IMR-90 (cell line): ENCODE measurements at regions not wholly inside any gene's neighbourhood (a gene's known extent, or its start where the extent isn't known, plus 50 kb on each side); places are given as distances from the start of the nearest gene placed in this dataset.

Source experiments
- ATAC-seq: fragments of 200-7000 bp; cut with Tn5 transposase; 2 replicates; pipeline ENCODE4 v1.9.1; 2020; ENCODE audit warnings: low read depth, mild to moderate bottlenecking, moderate library complexity
- BruUV-seq: library from RNA; stranded (reverse); fragments of 400-500 nt; replicated peaks from 2 replicates; lab custom pipeline; 2021; lab: Mats Ljungman, UMichigan
- CTCF ChIA-PET: fragments of 300-600 bp; formaldehyde crosslinking; extraction: SDS; loops from one replicate; lab custom pipeline; 2021; ENCODE audit warnings: antibody characterized with exemption; lab: Yijun Ruan, JAX
- POLR2A ChIA-PET: fragments of 300-600 bp; sonication (Branson Sonifier 250); formaldehyde crosslinking; loops from one replicate; lab custom pipeline; 2022; ENCODE audit warnings: antibody characterized with exemption; ENCODE audit not compliant: unreplicated experiment; lab: Charles Lee
- DNase-seq: peaks from one replicate; pipeline ENCODE4 v3.0.0; 2013
- H2AFZ ChIP-seq: replicated peaks from 2 replicates; pipeline ENCODE3; 2013; ENCODE audit warnings: low read length, mild to moderate bottlenecking; ENCODE audit not compliant: poor library complexity
- H2AK5ac ChIP-seq: 2 replicates; pipeline ENCODE4 v1.6.1; 2013; ENCODE audit warnings: low read depth, low read length, inconsistent platforms
- H2AK9ac ChIP-seq: replicated peaks from 2 replicates; pipeline ENCODE3; 2013; ENCODE audit warnings: mild to moderate bottlenecking, low read depth, low read length, moderate library complexity; ENCODE audit not compliant: poor library complexity
- H2BK120ac ChIP-seq: 2 replicates; pipeline ENCODE4 v1.6.1; 2013; ENCODE audit warnings: low read depth, low read length, inconsistent platforms
- H2BK15ac ChIP-seq: 3 replicates; pipeline ENCODE4 v1.6.1; 2013; ENCODE audit warnings: low read depth, low read length, inconsistent platforms
- H2BK20ac ChIP-seq: 2 replicates; pipeline ENCODE4 v1.6.1; 2013; ENCODE audit warnings: low read depth, mild to moderate bottlenecking, inconsistent platforms, low read length, moderate library complexity
- H2BK5ac ChIP-seq: 2 replicates; pipeline ENCODE4 v1.6.1; 2013; ENCODE audit warnings: mild to moderate bottlenecking, low read depth, low read length, inconsistent platforms; ENCODE audit not compliant: poor library complexity, severe bottlenecking
- H3K14ac ChIP-seq: replicated peaks from 2 replicates; pipeline ENCODE4 v1.6.1; 2013; ENCODE audit warnings: low read depth, low read length, inconsistent platforms
- H3K18ac ChIP-seq: 2 replicates; pipeline ENCODE4 v1.6.1; 2013; ENCODE audit warnings: low read depth, low read length, control low read depth
- H3K23ac ChIP-seq: 2 replicates; pipeline ENCODE4 v1.6.1; 2013; ENCODE audit warnings: low read depth, low read length, inconsistent platforms
- H3K27ac ChIP-seq: 2 replicates; pipeline ENCODE4 v1.5.1; 2013; ENCODE audit warnings: mild to moderate bottlenecking, control low read depth, low read length; ENCODE audit not compliant: insufficient read depth
- H3K27me3 ChIP-seq: 2 replicates; pipeline ENCODE4 v1.6.1; 2013; ENCODE audit warnings: low read length; ENCODE audit not compliant: control insufficient read depth, insufficient read depth
- H3K36me3 ChIP-seq: 2 replicates; pipeline ENCODE4 v1.6.1; 2013; ENCODE audit warnings: low read length, mixed read lengths; ENCODE audit not compliant: control insufficient read depth, insufficient read depth
- H3K4ac ChIP-seq: 2 replicates; pipeline ENCODE4 v1.6.1; 2013; ENCODE audit warnings: low read depth, low read length, inconsistent platforms
- H3K4me1 ChIP-seq: 2 replicates; pipeline ENCODE4 v1.6.1; 2013; ENCODE audit warnings: low read length, mixed read lengths; ENCODE audit not compliant: control insufficient read depth, insufficient read depth
- H3K4me2 ChIP-seq: 2 replicates; pipeline ENCODE4 v1.6.1; 2013; ENCODE audit warnings: low read depth, mild to moderate bottlenecking, control low read depth, low read length, moderate library complexity
- H3K4me3 ChIP-seq: 2 replicates; pipeline ENCODE4 v1.5.1; 2013; ENCODE audit warnings: low read depth, mild to moderate bottlenecking, control low read depth, low read length, moderate library complexity; ENCODE audit not compliant: insufficient read depth
- H3K56ac ChIP-seq: 2 replicates; pipeline ENCODE4 v1.6.1; 2013; ENCODE audit warnings: low read length, inconsistent platforms; ENCODE audit not compliant: insufficient read depth; ENCODE audit errors: extremely low read depth
- H3K79me1 ChIP-seq, 2 experiments: 2 replicates each; pipeline ENCODE4 v1.6.1; 2013; ENCODE audit warnings: low read length in 2 of 2, inconsistent platforms in 1 of 2, low read depth in 1 of 2
- H3K9ac ChIP-seq: 2 replicates; pipeline ENCODE4 v1.6.1; 2013; ENCODE audit warnings: low read depth, low read length, control low read depth
- H3K9me1 ChIP-seq: 2 replicates; pipeline ENCODE4 v1.6.1; 2013; ENCODE audit warnings: low read length, inconsistent platforms; ENCODE audit not compliant: insufficient read depth
- H3K9me3 ChIP-seq: 2 replicates; pipeline ENCODE4 v1.6.1; 2013; ENCODE audit warnings: low read length; ENCODE audit not compliant: control insufficient read depth, insufficient read depth
- H4K20me1 ChIP-seq: 2 replicates; pipeline ENCODE4 v1.6.1; 2013; ENCODE audit warnings: low read length, inconsistent platforms; ENCODE audit not compliant: insufficient read depth
- H4K5ac ChIP-seq: 2 replicates; pipeline ENCODE4 v1.6.1; 2013; ENCODE audit warnings: mild to moderate bottlenecking, low read depth, low read length, control low read depth
- H4K8ac ChIP-seq, 2 experiments: 2 replicates each; pipeline ENCODE4 v1.6.1; 2013; ENCODE audit warnings: low read depth in 2 of 2, low read length in 2 of 2, control low read depth in 1 of 2, inconsistent platforms in 1 of 2
- H4K91ac ChIP-seq: 2 replicates; pipeline ENCODE4 v1.6.1; 2013; ENCODE audit warnings: low read depth, low read length, inconsistent platforms; ENCODE audit not compliant: insufficient read depth
- MXI1 ChIP-seq: IDR thresholded peaks from 2 replicates; pipeline ENCODE4 v1.6.1; 2012; ENCODE audit warnings: low read depth, mild to moderate bottlenecking, low read length, moderate library complexity, borderline replicate concordance
- POLR2A ChIP-seq: IDR thresholded peaks from 2 replicates; pipeline ENCODE4 v1.6.1; 2012; ENCODE audit warnings: mild to moderate bottlenecking, low read depth, low read length
- USF2 ChIP-seq: fragments of 150-350 bp; IDR thresholded peaks from 2 replicates; pipeline ENCODE4 v1.6.1; 2017; ENCODE audit warnings: mild to moderate bottlenecking, antibody characterized with exemption, low read length, low read depth
- WGBS, 2 experiments: methylation state at CpG; one replicate each; pipeline versions ENCODE4 v1.1.5 to v1.1.7; 2013; ENCODE audit warnings: missing lambda C conversion rate in 2 of 2; ENCODE audit not compliant: insufficient read length in 1 of 2; ENCODE audit errors: extremely low coverage in 2 of 2; 5-methylcytosine and 5-hydroxymethylcytosine counted together
- dilution Hi-C: fragments of 300-500 bp; cut with HindIII; formaldehyde crosslinking; loops from one replicate; pipeline ENCODE4 v1.14.3; 2018; ENCODE audit warnings: low sequenced_read_pairs; ENCODE audit not compliant: unreplicated experiment
- in situ Hi-C: fragments of 300-500 bp; cut with MboI; formaldehyde crosslinking; loops from 3 replicates; pipeline ENCODE4 v1.14.3; 2019; ENCODE audit warnings: low sequenced_read_pairs, inconsistent platforms, mixed read lengths
- intact Hi-C: fragments of 100-400 bp; cut with micrococcal nuclease; formaldehyde crosslinking; loops from 2 replicates; pipeline ENCODE4 v1.10.0; 2022

GRCh38 chr3:24062916-24063315, 117.8 kb downstream of the NR1D2 start:
- H2BK5ac ChIP-seq: no peak overlapping the region
- dilution Hi-C loops: no loop called here
- H3K9me1 ChIP-seq: no peaks in the 10 kb centered on the region
- POLR2A ChIA-PET: no interaction called here
- no peak overlapping the region for H3K4me2 ChIP-seq
- WGBS, 2 experiments: no CpG with 5 or more reads among the region's 3 CpGs
- TF ChIP-seq POLR2A: no peak
- no peak for TF ChIP-seq USF2
- TF ChIP-seq MXI1: no peak
- H3K36me3 ChIP-seq: no peaks in the 10 kb centered on the region
- H2AK9ac ChIP-seq: no peak overlapping the region
- H2AK5ac ChIP-seq: no peak overlapping the region
- H3K23ac ChIP-seq: no peak overlapping the region
- no peaks in the 10 kb centered on the region for H3K4me1 ChIP-seq
- no peak overlapping the region for H4K91ac ChIP-seq
- H3K18ac ChIP-seq: no peak overlapping the region
- H2BK120ac ChIP-seq: no peak overlapping the region
- no peak overlapping the region for H2AFZ ChIP-seq
- no TSS peak for BruUV-seq
- DNase-seq: no peak
- no peak overlapping the region for H3K14ac ChIP-seq
- no peak overlapping the region for H3K56ac ChIP-seq
- in situ Hi-C loops: no loop called here
- no peak overlapping the region for H3K27ac ChIP-seq
- no peaks in the 10 kb centered on the region for H4K20me1 ChIP-seq
- H3K4me3 ChIP-seq: no peak overlapping the region
- H4K8ac ChIP-seq: no peak overlapping the region
- H3K9me3 ChIP-seq: no peaks in the 10 kb centered on the region
- H3K4ac ChIP-seq: no peak overlapping the region
- H3K27me3 ChIP-seq: no peaks in the 10 kb centered on the region
- CTCF ChIA-PET: no interaction called here
- ATAC-seq: no peak
- H4K5ac ChIP-seq: no peak overlapping the region
- H2BK15ac ChIP-seq: no peak overlapping the region
- intact Hi-C loops: no loop called here
- H3K9ac ChIP-seq: no peak overlapping the region
- no peaks in the 10 kb centered on the region for H3K79me1 ChIP-seq
- H2BK20ac ChIP-seq: no peak overlapping the region
